Panc1 (cell line): ENCODE measurements at regions not wholly inside any gene's neighbourhood (a gene's known extent, or its start where the extent isn't known, plus 50 kb on each side); places are given as distances from the start of the nearest gene placed in this dataset.

Experiments
- POLR2AphosphoS5 ChIP-seq: IDR thresholded peaks from 2 replicates; pipeline ENCODE4 v1.6.1; 2012; ENCODE audit warnings: mild to moderate bottlenecking, low read depth, low read length, moderate library complexity
- TF ChIP-seq, protein P1 (sequence below): fragments of 450-650 bp; IDR thresholded peaks from 2 replicates; pipeline ENCODE4 v1.5.1; 2017; ENCODE audit warnings: mild to moderate bottlenecking

DNA sequence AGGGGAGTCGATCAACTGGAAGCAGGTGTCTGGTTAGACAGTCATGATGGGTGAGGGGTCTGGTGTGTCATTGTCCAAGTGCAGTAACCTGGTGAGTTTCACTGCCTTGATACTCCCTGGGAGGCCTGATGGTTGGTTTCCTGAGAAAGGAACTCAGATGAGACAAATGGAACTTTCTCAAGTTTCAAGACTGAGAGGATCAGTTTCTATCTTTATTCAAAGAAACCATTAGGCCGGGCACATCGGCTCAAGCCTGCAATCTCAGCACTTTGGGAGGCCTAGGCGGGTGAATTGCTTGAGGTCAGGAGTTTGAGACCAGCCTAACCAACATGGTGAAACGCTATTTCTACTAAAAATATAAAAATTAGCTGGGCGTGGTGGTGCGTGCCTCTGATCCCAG is 776.1 kb downstream of the AACS start:
- TF ChIP-seq, protein P1, sequence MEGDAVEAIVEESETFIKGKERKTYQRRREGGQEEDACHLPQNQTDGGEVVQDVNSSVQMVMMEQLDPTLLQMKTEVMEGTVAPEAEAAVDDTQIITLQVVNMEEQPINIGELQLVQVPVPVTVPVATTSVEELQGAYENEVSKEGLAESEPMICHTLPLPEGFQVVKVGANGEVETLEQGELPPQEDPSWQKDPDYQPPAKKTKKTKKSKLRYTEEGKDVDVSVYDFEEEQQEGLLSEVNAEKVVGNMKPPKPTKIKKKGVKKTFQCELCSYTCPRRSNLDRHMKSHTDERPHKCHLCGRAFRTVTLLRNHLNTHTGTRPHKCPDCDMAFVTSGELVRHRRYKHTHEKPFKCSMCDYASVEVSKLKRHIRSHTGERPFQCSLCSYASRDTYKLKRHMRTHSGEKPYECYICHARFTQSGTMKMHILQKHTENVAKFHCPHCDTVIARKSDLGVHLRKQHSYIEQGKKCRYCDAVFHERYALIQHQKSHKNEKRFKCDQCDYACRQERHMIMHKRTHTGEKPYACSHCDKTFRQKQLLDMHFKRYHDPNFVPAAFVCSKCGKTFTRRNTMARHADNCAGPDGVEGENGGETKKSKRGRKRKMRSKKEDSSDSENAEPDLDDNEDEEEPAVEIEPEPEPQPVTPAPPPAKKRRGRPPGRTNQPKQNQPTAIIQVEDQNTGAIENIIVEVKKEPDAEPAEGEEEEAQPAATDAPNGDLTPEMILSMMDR, result no peak
- TF ChIP-seq POLR2AphosphoS5, result no peak
